Activated CD4-positive, alpha-beta T cell treated with anti-CD3 and anti-CD28 coated beads, Interleukin-2, amount 50 U/mL, for 24 hours (primary cell): ENCODE measurements at regions not wholly inside any gene's neighbourhood (a gene's known extent, or its start where the extent isn't known, plus 50 kb on each side); places are given as distances from the start of the nearest gene placed in this dataset.

ENCODE experiments used
- DNase-seq, 2 donors: peaks; one replicate each; pipeline ENCODE4 v3.0.0-alpha.2; 2020; ENCODE audit warnings: low read depth in 1 of 2, low spot score in 1 of 2

- DNase-seq: no peak
Observed at GRCh38 chr9:14399756-14400657, 86.1 kb upstream of the NFIB start.

DNA sequence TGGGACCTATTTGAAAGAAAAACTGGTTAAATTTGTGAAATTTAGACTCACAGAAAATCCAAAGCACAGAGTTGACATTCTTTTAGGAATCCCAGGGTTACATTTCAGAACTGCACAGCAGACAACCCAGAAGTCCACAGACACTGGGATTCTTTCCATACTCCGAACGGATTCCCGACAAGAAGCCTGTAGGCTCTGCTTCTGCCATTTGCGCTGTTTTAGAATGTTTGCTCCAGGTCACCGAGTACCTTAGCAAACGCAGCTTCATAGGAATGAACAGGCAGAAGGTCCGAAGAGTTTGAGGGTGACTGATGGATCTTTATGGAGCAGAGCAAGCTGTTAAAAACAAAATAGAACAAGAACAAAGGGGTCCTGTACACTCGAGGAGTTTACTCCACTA, 84.5 kb upstream of the NFIB start:
- no peak for DNase-seq

DNA sequence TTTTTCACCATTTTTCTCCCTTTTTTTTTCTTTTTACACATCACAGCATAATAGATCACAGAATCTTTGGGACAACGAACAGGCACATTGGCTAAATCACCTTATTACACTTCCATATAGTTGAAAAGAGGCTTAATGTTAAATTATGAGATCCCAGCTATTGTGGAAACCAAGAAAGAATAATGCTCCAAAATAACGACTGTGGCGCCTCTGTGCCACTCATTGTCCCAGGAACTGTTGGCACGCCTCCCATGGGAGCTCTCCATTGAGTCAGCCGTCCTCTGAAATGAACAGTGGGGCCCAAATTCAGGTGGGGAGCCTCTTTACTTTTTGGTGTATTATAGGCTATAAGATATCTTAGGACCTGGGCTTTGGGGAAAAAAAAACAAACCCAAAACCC, 82.2 kb upstream of the NFIB start:
- DNase-seq: no peak

DNA sequence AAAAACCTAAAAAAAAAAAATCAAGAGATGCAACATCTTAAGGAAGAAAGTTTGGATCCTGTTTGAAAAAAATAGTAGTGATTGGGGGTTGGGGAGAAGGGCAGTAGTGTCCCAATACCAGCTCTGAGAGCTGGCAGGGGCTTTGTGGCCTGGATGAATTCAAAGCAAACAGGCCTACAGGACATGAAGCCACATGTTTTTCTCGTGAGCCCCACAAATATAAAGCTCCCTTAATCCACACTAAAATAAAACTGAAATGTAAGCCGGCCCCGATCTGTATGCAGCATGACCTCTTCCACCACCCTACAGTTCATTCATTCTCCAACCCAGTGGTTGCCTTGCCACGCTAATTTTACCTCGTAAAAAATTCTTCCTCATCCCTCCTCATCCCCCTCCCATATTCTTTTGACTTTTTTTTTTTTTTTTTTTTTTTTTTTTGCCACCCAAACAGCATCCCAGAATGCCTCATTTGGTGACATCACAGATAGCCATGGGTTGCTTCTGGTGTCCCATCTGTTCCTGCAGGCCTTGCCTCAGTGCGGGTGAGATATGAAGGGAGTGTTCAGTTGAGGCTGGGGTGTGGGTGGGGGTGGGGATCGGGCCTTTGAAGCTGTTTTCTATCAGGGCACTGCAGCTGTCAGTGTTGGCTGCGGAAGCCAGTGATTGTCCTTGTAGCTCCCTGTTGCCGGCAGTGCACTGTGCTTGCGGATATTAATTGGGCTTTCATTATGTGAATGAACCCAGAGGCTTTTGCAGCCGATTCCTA, 81.6 kb upstream of the NFIB start:
- DNase-seq: no peak

- no peak for DNase-seq
Observed at GRCh38 chr9:14393418-14393817, 79.5 kb upstream of the NFIB start.

DNA sequence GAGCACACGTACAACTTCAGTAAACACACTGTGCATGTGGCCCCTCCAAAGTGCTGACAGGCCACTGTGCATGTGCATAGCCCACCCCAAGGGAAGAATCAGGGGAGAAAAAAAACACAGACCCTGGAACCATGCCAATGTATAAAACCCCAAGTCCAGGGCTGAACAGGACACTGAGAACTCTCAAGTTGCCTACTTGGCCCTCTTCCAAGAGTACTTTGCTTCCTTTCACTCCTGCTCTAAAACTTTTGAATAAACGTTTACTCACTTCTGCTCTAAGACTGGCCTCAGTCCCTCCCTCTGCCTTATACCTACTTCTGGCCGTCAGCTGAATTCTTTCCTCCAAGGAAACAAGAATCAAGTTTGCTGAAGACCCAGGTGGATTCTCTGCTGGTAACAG, 77.7 kb upstream of the NFIB start:
- DNase-seq: no peak

- DNase-seq: no peak
Observed at GRCh38 chr9:14389657-14390056, 75.7 kb upstream of the NFIB start.

GRCh38 chr9:14389146-14389545, 75.2 kb upstream of the NFIB start:
- DNase-seq: no peak

DNA sequence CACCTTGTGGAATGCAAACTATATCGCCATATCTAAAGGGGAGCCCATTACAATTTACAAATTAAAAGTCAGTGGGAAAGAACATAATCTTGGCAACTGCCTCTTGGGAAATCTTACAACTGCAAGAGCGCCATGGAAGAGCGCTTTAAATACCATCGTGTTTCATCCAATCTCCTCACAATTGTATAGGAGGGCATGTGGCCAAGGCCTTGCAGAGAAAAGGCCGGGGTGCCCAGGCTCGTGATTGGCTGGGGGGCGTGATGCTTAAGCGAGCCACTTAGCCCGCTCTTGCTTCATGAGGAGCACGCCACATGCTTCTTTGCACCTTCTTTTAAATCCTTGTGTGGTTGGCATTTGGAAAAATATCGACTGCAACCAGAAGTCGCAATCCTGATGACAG, 69.8 kb upstream of the NFIB start:
- DNase-seq: no peak

GRCh38 chr9:14383294-14383693, 69.4 kb upstream of the NFIB start:
- no peak for DNase-seq

DNA sequence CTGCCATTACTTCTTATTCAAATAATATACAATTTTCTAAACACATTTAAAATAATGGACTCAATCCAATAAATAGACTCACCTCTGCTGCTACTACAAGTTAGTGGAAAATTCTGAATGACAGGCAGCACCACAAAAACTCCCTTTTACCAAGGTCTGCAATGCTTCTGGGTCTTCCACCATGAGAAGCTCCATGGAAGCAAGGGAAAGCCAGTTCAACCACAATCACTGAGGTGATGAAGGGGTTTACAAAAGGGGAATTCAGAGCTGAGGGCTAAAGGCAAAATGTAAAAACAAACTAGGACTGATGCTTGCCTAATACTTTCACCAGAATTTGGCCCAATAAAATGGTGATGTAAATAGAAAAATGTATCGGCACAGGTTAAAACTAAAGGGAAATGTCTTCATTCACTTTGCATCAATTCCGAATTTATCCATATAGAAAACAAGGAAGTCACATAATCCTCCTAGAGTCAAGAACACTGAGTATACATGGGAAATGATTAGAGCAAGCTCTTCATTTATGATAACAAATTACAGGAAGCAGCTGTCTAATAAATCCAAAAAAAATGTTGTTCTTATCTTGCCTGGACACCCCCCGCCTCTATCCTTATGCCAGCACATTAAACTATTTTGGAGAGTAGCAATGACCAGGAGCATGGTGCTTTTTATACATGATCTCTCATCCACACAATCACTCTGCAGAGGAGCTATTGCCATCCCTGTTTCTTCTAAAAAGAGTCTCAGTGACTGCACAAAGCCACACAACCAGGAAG, 66.3 kb upstream of the NFIB start:
- no peak for DNase-seq

- no peak for DNase-seq
Observed at GRCh38 chr9:14379280-14379679, 65.3 kb upstream of the NFIB start.

DNA sequence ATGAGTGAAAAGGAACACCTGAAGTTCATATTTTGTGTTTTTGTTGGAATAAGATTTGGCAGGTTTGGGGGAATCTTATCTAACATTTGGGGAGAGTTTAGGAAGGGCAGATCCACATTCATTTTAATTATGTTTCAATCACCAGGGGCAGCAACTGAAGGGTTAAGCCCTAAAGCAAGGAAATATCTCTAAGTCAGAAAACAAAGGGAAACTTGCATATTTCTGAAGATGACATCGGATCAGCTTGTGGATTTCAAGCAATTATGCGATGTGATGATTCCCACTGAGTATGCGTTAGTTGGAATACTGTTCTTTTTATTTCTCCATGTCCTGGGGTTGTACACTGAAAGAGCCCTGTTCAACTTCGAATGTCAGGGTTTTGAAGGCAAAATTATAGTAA, 59.8 kb upstream of the NFIB start:
- DNase-seq: no peak

GRCh38 chr9:14373336-14373666, 59.4 kb upstream of the NFIB start:
- no peak for DNase-seq

GRCh38 chr9:14372437-14373335, 58.7 kb upstream of the NFIB start:
- DNase-seq: no peak

DNA sequence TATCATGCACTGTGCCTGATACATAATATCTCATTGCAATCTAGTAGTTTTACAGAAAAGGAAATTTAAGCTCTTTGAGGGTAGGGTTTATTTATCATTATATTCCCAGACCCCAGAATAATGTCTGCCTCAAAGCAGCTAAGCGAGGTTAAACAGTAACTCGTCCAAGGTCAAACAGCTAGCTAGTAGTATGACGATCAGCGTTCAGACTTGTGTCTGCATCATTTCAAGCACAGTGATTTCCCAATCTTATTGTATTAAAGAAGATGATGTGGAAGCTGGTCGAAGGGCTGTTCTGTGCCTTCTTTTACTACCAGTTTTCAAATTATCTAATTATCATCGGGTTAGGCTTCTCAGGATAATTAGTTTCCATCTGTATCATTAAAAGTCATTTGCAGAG, 55.1 kb upstream of the NFIB start:
- DNase-seq: no peak

GRCh38 chr9:14366076-14366475, 52.1 kb upstream of the NFIB start:
- no peak for DNase-seq

DNA sequence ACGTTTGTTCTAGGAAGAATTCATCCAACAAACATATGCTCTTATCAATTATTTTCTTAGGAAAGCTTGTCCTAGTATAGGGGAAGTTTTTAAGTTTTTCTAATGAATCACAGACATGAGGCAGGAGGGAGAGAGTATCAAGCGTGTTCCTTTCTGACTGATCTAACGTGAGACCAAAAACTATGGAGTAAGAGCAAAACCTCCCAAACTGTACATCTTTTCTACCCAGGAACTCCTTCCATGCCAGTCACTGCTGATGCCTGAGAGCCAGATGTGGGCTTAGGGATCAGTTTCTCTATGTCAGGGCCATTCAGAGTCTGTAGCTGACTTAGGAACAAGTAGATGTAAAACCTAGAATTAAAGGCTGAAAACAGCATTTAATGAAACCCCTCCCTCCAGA, 51.7 kb upstream of the NFIB start:
- no peak for DNase-seq
